Activated CD4-positive, alpha-beta memory T cell treated with anti-CD3 and anti-CD28 coated beads, Interleukin-2, amount 10 ng/mL, durations not matched to agents 7 days and 5 days (primary cell): ENCODE measurements at regions not wholly inside any gene's neighbourhood (a gene's known extent, or its start where the extent isn't known, plus 50 kb on each side); places are given as distances from the start of the nearest gene placed in this dataset.

Source experiments
- CTCF ChIA-PET: fragments of 350-600 bp; sonication (Branson Sonifier 250); formaldehyde crosslinking; loops from one replicate; lab custom pipeline; 2021; ENCODE audit warnings: antibody characterized with exemption, inconsistent platforms; lab: Charles Lee
- POLR2A ChIA-PET: fragments of 350-600 bp; sonication (Branson Sonifier 250); formaldehyde crosslinking; loops from one replicate; lab custom pipeline; 2021; ENCODE audit warnings: antibody characterized with exemption; lab: Charles Lee
- DNase-seq: peaks from one replicate; pipeline ENCODE4 v3.0.0-alpha.2; 2020
- H3K27ac Mint-ChIP-seq: one replicate; pipeline ENCODE4 v1.8.0; 2021; ENCODE audit warnings: mild to moderate bottlenecking, mixed read lengths
- H3K27me3 Mint-ChIP-seq: one replicate; pipeline ENCODE4 v1.8.0; 2021; ENCODE audit warnings: mixed read lengths
- H3K36me3 Mint-ChIP-seq: one replicate; pipeline ENCODE4 v1.8.0; 2021; ENCODE audit warnings: low read depth, mixed read lengths
- H3K4me1 Mint-ChIP-seq: one replicate; pipeline ENCODE4 v1.8.0; 2021; ENCODE audit warnings: mixed read lengths
- H3K4me3 Mint-ChIP-seq: one replicate; pipeline ENCODE4 v1.8.0; 2021; ENCODE audit warnings: mild to moderate bottlenecking, mixed read lengths
- H3K9me3 Mint-ChIP-seq: one replicate; pipeline ENCODE4 v1.8.0; 2021; ENCODE audit warnings: mixed read lengths

GRCh38 chr12:125794401-125794800 is 729.2 kb downstream of the AACS start:
- Mint-ChIP-seq H3K4me1 (no peaks in the 10 kb centered on the region), H3K27me3 (no peaks in the 10 kb centered on the region), H3K36me3 (no peaks in the 10 kb centered on the region), H3K27ac (no peak overlapping the region), H3K9me3 (peaks cover 13% of the 10 kb centered on the region), H3K4me3 (no peak overlapping the region)
- DNase-seq, result no peak
- POLR2A ChIA-PET, result no interaction called here
- CTCF ChIA-PET, result no interaction called here

- H3K36me3 Mint-ChIP-seq, result no peaks in the 10 kb centered on the region
- no peak overlapping the region for H3K27ac Mint-ChIP-seq
- DNase-seq, result no peak
- no peak overlapping the region for H3K4me3 Mint-ChIP-seq
- no peaks in the 10 kb centered on the region for H3K4me1 Mint-ChIP-seq
- ChIA-PET CTCF (interaction anchor here (0.6 kb wide), 1 partner anchor 246 kb away, joined by 3 read pairs; no protein-coding TSS in a partner anchor), POLR2A (no interaction called here)
- H3K9me3 Mint-ChIP-seq, result peaks cover 16% of the 10 kb centered on the region
- no peaks in the 10 kb centered on the region for H3K27me3 Mint-ChIP-seq
Observed at GRCh38 chr12:125797421-125798175, 732.4 kb downstream of the AACS start.

DNA sequence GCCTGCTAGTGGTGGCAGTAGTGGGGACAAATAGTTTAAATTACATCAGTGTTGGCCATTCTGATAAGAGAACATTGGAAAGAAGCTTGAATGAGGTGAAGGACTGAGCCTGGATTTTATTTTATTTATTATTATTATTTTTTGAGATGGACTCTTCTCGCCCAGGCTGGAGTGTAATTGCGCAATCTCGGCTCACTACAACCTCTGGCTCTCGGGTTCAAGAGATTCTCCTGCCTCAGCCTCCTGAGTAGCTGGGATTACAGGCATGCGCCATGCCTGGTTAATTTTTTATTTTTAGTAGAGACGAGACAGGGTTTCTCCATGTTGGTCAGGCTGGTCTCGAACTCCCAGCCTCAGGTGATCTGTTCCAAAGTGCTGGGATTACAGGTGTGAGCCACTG is 739.4 kb downstream of the AACS start:
- H3K9me3 Mint-ChIP-seq, result peaks cover 19% of the 10 kb centered on the region
- no peak overlapping the region for H3K27ac Mint-ChIP-seq
- H3K36me3 Mint-ChIP-seq, result no peaks in the 10 kb centered on the region
- DNase-seq, result no peak
- no peaks in the 10 kb centered on the region for H3K27me3 Mint-ChIP-seq
- ChIA-PET CTCF (no interaction called here), POLR2A (no interaction called here)
- H3K4me3 Mint-ChIP-seq, result no peak overlapping the region
- no peaks in the 10 kb centered on the region for H3K4me1 Mint-ChIP-seq

DNA sequence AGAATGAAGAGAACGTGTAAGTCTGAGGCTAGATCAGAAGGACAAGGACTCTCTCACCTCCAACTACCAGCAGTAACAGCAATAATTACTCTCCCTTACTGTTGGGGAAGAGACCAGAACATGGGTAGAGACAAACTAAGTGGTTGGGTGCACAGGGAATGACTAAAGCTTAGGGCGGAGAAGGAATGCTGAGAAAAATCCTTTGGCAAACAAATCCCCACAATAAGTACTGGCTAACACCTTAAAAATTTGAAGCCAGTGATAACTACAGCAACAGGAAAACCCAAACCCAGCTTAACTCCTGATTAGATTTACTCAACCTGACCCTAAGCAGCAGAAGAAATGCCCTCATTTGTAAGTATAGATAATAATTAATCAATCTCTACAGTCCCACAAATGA is 759.0 kb downstream of the AACS start:
- no peak for DNase-seq
- H3K9me3 Mint-ChIP-seq, result peaks cover 7% of the 10 kb centered on the region
- H3K27me3 Mint-ChIP-seq, result no peaks in the 10 kb centered on the region
- H3K36me3 Mint-ChIP-seq, result no peaks in the 10 kb centered on the region
- POLR2A ChIA-PET, result no interaction called here
- H3K4me3 Mint-ChIP-seq, result no peak overlapping the region
- no peak overlapping the region for H3K27ac Mint-ChIP-seq
- CTCF ChIA-PET, result no interaction called here
- no peaks in the 10 kb centered on the region for H3K4me1 Mint-ChIP-seq

DNA sequence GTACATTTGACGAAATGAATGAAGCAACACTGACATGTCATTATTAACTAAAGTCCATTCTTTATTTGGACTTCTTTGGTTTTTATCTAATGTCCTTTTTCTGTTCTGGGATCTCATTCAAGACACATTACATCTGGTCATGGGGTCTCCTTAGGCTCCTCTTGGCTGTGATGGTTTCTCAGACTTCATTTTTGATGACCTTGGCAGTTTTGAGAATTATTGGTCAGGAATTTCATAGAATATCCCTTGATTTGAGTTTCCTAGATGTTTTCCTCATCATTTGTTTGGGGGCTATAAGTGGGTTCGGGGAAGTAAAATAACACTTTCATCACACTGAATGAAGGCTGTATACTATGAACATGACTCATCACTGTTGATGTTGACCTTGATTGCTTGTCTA is 770.6 kb downstream of the AACS start:
- DNase-seq, result no peak
- ChIA-PET POLR2A (no interaction called here), CTCF (no interaction called here)
- Mint-ChIP-seq H3K4me3 (no peak overlapping the region), H3K27ac (no peak overlapping the region), H3K4me1 (no peaks in the 10 kb centered on the region), H3K36me3 (no peaks in the 10 kb centered on the region), H3K9me3 (peaks cover 4% of the 10 kb centered on the region), H3K27me3 (no peaks in the 10 kb centered on the region)

DNA sequence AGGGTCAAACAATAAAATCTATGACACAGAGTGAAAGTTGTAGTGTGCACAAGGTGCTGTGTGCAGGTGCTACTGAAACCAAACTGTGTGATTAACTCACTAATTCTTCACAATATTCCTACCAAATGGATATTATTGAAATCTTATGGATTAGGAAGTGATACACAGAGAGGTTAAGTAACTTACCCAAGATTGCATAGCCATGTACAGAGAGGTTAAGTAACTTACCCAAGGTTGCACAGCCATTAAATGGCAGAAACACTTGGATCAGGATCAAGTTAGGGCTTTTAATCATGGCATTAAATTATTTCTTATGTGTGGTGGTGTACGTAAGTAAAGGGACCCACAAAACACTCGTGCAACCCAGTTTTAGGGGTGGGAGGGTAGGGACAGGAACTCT is 771.4 kb downstream of the AACS start:
- CTCF ChIA-PET, result no interaction called here
- Mint-ChIP-seq H3K27me3 (no peaks in the 10 kb centered on the region), H3K4me3 (no peak overlapping the region), H3K27ac (no peak overlapping the region), H3K4me1 (no peaks in the 10 kb centered on the region), H3K9me3 (peaks cover 8% of the 10 kb centered on the region), H3K36me3 (no peaks in the 10 kb centered on the region)
- POLR2A ChIA-PET, result no interaction called here
- no peak for DNase-seq

- Mint-ChIP-seq H3K4me3 (no peak overlapping the region), H3K4me1 (no peaks in the 10 kb centered on the region), H3K27me3 (no peaks in the 10 kb centered on the region), H3K9me3 (peaks cover 8% of the 10 kb centered on the region), H3K36me3 (no peaks in the 10 kb centered on the region), H3K27ac (no peak overlapping the region)
- CTCF ChIA-PET, result no interaction called here
- no peak for DNase-seq
- POLR2A ChIA-PET, result no interaction called here
Observed at GRCh38 chr12:125841332-125841731, 776.1 kb downstream of the AACS start.

DNA sequence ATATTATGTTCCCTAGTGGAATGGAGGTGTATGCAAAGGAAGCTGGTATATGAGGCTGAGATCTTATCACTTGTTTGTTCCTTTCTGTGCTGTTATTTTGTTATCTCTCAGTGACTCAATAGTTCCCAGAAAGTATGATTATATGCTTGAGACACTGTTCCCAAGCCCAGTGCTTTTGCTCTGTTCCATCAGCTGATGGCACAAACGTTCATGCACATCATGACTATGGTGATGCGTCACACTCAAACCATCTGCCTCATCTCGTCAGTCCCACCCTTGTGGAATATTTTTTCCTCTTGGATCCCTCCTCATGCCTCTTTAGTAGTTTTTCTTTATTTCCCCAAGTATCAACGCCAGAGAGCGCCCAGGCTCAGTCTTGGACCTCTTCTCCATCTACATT is 786.9 kb downstream of the AACS start:
- Mint-ChIP-seq H3K36me3 (no peaks in the 10 kb centered on the region), H3K9me3 (no peaks in the 10 kb centered on the region), H3K27ac (no peak overlapping the region), H3K27me3 (no peaks in the 10 kb centered on the region), H3K4me1 (no peaks in the 10 kb centered on the region), H3K4me3 (no peak overlapping the region)
- DNase-seq, result no peak
- CTCF ChIA-PET, result no interaction called here
- POLR2A ChIA-PET, result no interaction called here

DNA sequence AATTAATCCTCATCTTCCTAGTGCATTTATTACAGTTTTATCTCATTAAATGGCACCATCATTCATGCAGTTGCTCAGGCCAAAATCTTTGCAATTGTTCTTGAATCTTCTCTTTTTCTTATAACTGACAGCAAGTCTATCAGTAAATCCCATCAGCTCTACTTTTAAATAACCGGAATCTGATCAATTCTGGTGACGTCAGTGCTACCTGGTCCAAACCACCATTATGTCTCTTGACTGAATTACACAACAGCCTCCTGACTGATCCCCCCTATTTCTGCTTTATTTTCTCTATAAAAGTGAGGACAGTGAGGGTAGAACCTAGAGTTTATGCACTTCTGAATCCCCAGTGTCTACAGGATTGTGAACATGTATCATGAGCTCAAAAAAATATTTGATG is 787.4 kb downstream of the AACS start:
- H3K27me3 Mint-ChIP-seq, result no peaks in the 10 kb centered on the region
- ChIA-PET CTCF (no interaction called here), POLR2A (no interaction called here)
- H3K4me1 Mint-ChIP-seq, result no peaks in the 10 kb centered on the region
- H3K4me3 Mint-ChIP-seq, result no peak overlapping the region
- H3K9me3 Mint-ChIP-seq, result no peaks in the 10 kb centered on the region
- no peak for DNase-seq
- H3K36me3 Mint-ChIP-seq, result no peaks in the 10 kb centered on the region
- H3K27ac Mint-ChIP-seq, result no peak overlapping the region

DNA sequence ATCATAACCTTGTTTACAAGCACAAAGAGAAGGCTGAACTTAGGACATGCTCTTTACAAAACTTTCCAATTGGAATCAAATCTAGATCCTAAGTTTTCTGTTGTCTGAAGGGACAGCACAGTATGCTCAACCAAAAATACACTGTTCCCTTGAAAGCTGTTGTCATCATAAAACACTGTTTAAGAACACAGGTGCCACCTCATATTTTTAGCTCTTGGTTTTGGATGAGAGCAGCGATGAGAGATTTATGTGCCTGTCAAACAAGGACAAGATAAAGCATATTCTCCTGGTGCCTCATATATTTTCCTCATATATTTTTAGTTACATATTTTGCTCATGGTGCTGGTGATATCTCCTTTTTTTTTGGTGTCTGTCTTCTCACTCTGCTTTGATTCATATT is 788.4 kb downstream of the AACS start:
- Mint-ChIP-seq H3K36me3 (no peaks in the 10 kb centered on the region), H3K9me3 (no peaks in the 10 kb centered on the region), H3K4me1 (no peaks in the 10 kb centered on the region), H3K27me3 (no peaks in the 10 kb centered on the region), H3K4me3 (no peak overlapping the region), H3K27ac (no peak overlapping the region)
- ChIA-PET CTCF (no interaction called here), POLR2A (no interaction called here)
- no peak for DNase-seq

GRCh38 chr12:125856366-125856765 is 791.1 kb downstream of the AACS start:
- H3K36me3 Mint-ChIP-seq, result no peaks in the 10 kb centered on the region
- no peak overlapping the region for H3K4me3 Mint-ChIP-seq

GRCh38 chr12:125856896-125857295 is 791.7 kb downstream of the AACS start:
- Mint-ChIP-seq H3K27ac (no peak overlapping the region), H3K4me3 (no peak overlapping the region), H3K36me3 (no peaks in the 10 kb centered on the region), H3K9me3 (peaks cover 5% of the 10 kb centered on the region), H3K27me3 (no peaks in the 10 kb centered on the region), H3K4me1 (no peaks in the 10 kb centered on the region)
- POLR2A ChIA-PET, result no interaction called here
- CTCF ChIA-PET, result no interaction called here
- DNase-seq, result no peak

More at GRCh38 chr12:125856366-125856765, 791.1 kb downstream of the AACS start:
- Mint-ChIP-seq H3K4me1 (no peaks in the 10 kb centered on the region), H3K27ac (no peak overlapping the region), H3K27me3 (no peaks in the 10 kb centered on the region), H3K9me3 (peaks cover 5% of the 10 kb centered on the region)
- CTCF ChIA-PET, result no interaction called here
- POLR2A ChIA-PET, result no interaction called here
- no peak for DNase-seq

- no peak for DNase-seq
- H3K4me1 Mint-ChIP-seq, result no peaks in the 10 kb centered on the region
- H3K36me3 Mint-ChIP-seq, result no peaks in the 10 kb centered on the region
- peaks cover 9% of the 10 kb centered on the region for H3K9me3 Mint-ChIP-seq
- CTCF ChIA-PET, result no interaction called here
- POLR2A ChIA-PET, result no interaction called here
- H3K4me3 Mint-ChIP-seq, result no peak overlapping the region
- H3K27ac Mint-ChIP-seq, result no peak overlapping the region
- no peaks in the 10 kb centered on the region for H3K27me3 Mint-ChIP-seq
Observed at GRCh38 chr12:125860672-125861288, 795.5 kb downstream of the AACS start.
